NCI-H1930 (cell line): ENCODE measurements at regions not wholly inside any gene's neighbourhood (a gene's known extent, or its start where the extent isn't known, plus 50 kb on each side); places are given as distances from the start of the nearest gene placed in this dataset.

Source experiments
- DNase-seq, 2 experiments: peaks; one replicate each; lab custom pipeline; 2025; lab: John Stamatoyannopoulos, UW

GRCh38 chr17:54007855-54008254 is 185.1 kb downstream of the KIF2B start:
- no peak for DNase-seq

GRCh38 chr17:54009502-54009901 is 186.8 kb downstream of the KIF2B start:
- no peak for DNase-seq

- DNase-seq: no peak
Measured at GRCh38 chr17:54013072-54013471, 190.3 kb downstream of the KIF2B start.

- DNase-seq: no peak
Measured at GRCh38 chr17:54015734-54016133, 193.0 kb downstream of the KIF2B start.

DNA sequence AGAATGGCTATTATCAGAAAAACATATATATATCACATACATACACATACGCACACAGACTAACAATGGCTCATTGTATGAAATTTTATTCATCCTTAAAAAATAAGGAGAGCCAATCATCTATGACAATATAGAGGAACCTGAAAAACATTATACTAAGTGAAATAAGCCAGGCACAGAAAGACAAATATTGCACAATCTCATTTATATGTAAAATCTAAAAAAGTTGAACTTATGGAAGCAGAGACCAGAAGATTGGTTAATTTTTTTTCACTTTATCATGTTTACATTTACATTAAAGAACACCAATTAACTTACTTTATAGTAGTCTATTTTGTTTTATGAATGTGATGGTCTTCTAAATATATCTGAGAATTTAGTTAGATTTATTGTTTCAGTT is 198.7 kb downstream of the KIF2B start:
- no peak for DNase-seq

GRCh38 chr17:54028986-54029580 is 206.4 kb downstream of the KIF2B start:
- no peak for DNase-seq

- no peak for DNase-seq
Measured at GRCh38 chr17:54029986-54030385, 207.3 kb downstream of the KIF2B start.

DNA sequence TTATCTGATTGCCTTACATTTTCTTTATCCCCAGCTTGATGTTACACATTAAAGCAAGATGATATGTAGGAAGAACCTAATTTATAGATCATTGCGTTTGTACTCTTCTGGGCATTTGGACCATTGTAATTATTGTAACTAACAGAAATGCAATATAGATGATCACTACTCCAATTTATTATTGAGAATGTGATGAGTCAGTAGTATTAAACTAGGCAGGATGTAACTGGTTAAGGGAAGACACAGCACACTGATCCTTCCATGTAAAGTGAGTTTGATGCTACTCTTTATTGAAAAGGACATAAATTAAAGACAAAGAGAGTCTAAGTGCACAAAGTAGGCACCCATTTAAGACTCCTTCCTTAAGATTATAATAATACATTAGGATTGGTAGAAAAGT is 223.8 kb downstream of the KIF2B start:
- DNase-seq: no peak

DNA sequence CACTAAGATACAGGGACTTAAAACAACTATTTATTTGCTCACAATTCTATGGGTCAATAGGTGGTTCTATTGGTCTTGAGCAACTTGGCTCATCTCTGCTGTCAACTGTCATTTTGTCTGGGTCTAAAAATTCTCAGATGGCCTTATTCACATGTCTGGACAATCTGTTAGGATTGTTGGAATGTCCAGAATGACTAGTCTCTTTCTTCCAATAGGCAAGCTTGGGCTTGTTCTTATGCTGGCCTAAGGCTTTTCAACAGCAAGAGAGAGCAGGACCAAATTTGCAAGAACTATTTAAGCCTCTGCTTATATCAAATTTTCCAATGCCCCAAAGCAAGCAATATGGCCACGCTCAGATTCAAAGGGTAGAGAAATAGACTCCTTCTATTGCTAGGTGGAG is 240.9 kb downstream of the KIF2B start:
- no peak for DNase-seq

DNA sequence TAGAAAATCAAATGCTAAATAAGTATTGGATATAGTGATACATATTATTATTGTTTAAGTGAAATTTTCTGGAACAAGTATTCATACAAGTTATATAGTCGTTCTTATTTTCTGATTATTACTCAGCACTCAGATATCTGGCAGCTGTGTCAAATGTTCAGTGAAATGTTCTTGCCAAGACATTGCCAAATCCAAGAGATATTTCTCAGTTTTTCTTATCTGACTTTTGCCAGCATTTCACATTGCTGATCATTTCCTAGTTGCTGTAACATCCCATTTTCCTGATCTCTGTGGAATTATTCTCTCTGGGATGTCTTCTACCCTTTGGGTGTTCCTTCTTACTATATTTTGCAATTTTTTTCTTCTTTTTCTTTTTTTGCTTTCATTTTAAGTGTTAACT is 262.3 kb downstream of the KIF2B start:
- no peak for DNase-seq

DNA sequence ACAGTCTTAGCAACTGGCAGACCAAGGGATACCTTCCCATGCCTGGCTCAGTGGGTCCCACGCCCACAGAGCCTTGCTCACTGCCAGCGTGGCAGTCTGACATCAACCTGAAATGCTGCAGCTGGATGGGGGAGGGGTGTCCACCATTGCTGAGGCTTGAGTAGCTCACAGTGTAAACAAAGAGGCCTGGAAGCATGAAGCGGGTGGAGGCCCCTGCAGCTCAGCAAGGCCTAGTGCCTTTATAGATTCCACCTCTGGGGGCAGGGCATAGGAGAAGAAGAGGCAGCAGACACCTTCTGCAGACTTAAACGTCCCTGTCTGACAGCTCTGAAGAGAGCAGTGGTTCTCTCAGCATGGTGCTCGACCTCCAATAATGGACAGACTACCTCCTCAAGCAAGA is 263.2 kb downstream of the KIF2B start:
- no peak for DNase-seq

DNA sequence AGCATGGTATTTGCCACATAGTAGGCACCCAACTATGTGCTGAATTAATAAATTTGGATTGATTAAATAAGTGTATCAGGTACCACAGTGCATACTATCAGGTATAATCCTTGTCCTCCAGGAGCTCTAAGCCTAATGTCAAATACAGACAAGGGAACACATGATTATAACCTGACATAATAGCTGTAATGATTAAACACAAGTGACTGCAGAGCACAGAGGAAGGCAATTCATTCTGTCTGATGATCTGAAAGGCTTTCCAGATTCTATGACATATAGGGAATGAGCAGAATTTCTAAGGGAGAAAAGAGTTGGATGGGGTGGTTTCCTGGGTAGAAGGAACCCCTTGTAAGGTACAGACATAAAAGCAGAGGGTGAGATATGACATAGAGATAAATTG is 273.5 kb downstream of the KIF2B start:
- DNase-seq: no peak

DNA sequence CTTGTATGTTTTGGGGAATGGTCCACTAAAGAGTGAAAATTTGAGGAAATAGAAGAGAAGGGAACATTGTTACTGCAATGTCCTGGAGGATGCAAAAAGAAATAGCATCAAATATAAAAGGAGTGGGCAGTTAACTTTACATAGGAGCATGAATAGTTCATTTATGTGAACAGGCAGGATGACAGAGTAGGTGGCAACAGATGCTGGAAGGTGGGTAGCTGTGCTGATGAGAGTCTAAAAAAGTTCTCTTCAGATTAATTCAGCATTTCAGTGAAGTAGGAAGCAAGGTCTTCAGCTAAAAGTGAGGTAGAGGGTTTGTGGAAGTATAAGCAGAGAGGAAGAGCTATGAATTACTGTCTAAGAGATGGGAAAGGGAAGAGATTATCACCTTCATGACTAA is 276.5 kb downstream of the KIF2B start:
- DNase-seq: no peak

DNA sequence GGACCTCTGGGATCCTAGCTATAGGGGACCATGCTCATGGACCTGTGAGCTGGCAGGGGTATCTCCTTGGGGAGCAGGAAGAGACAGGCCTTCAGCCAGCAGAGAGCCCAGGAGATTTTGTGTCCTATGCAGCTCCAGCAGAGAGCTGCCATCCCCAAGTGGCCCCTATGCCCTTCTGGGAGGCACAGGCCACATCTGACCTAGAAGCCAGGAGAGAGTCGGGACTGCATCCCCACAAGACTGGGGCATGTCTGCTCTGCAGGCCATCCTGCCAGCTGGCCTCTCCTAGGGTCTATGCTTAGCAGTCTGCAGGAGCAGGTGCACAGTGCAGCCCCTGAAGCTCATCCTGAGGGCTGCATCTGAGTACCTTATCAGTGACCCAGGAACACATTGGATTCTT is 279.5 kb downstream of the KIF2B start:
- no peak for DNase-seq

GRCh38 chr17:54111576-54111975 is 288.8 kb downstream of the KIF2B start:
- DNase-seq: no peak

DNA sequence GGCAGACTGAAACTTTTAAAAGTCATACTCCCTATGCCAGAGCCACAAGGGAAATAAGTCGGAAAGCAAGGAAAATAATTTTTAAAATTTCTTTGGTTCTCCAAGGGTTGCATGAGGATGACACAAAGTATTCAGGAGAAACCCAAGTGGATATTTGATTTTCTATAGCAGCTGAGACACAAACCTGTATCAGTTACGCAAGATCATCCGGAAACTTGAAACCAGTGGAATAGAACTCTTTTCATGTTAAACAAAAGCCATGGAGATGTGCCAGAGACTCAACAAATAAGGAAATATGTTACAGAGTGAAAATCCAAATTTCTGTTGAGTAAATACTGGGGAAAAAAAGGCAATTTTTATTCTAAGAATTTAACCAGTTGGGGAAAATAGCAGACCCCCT is 294.7 kb downstream of the KIF2B start:
- DNase-seq: no peak

- no peak for DNase-seq
Measured at GRCh38 chr17:54124456-54124855, 301.7 kb downstream of the KIF2B start.

GRCh38 chr17:54153423-54153822 is 330.7 kb downstream of the KIF2B start:
- DNase-seq: no peak

DNA sequence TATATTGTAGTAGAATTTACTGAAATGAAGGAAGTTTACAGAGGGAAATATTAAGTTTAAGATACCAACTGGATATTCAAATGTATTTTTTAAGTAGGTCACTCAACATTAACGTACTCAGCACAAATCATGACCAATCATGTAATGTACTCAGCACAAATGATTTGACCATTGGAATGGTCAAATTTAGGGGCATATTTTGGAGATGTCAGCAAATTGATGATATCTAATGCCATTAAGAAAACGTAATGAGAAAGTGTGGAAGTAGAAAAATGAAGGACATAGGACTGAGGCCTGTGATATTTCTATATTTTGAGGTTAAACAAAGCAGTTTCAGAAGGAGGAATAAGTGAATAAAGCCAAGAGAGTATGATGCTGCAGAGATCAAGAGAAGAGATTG is 334.8 kb downstream of the KIF2B start:
- no peak for DNase-seq

GRCh38 chr17:54172096-54172984 is 349.6 kb downstream of the KIF2B start:
- DNase-seq: peak; percentile 14 to 40

- no peak for DNase-seq
Measured at GRCh38 chr17:54172985-54173316, 350.2 kb downstream of the KIF2B start.

DNA sequence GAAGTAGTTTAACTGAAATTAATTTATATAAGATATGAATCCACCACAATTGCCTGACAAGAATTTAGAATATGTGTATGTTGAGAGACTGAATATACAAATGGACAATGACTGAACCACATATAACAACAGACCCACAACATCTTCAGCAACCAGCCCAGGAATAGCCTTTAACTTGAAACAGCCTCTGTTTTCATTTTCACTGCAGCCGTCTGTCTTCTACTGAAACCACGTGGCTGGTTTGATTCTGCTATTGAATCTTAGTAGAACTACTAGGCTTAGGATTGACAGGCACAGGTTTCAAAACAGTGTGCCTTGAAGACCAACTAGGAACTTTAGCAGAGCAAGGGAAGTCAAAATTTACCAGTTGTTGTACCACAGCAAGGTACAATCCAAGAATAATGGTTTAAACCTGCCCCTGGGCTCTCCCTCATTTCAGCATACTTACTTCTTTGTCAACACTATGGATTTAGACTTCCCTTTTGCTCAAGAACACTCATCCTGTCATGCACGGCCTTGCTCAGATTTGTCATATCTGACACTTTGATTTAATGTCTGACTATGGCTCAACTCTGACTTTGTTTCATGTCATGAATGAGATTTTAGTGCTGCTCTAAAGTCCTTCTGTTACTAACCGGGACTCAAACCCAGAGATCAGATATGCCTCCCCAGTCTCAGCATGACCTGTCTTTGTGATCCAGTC is 355.0 kb downstream of the KIF2B start:
- no peak for DNase-seq

- peak in 1 of 2 experiments; percentile 24 for DNase-seq
Measured at GRCh38 chr17:54180950-54181349, 358.2 kb downstream of the KIF2B start.
